PC-9 (cell line): ENCODE measurements at regions not wholly inside any gene's neighbourhood (a gene's known extent, or its start where the extent isn't known, plus 50 kb on each side); places are given as distances from the start of the nearest gene placed in this dataset.

Experiments used
- EZH2 ChIP-seq: fragments of 200-600 bp; sonication (generic); IDR thresholded peaks from 2 replicates; pipeline ENCODE4 v1.8.0; 2017; ENCODE audit warnings: antibody characterized with exemption, low read depth
- TF ChIP-seq, protein P1 (sequence below): fragments of 200-600 bp; sonication (generic); conservative IDR thresholded peaks from 2 replicates; pipeline ENCODE4 v1.6.1; 2017; ENCODE audit warnings: mixed run types, antibody characterized with exemption, mild to moderate bottlenecking, moderate library complexity

DNA sequence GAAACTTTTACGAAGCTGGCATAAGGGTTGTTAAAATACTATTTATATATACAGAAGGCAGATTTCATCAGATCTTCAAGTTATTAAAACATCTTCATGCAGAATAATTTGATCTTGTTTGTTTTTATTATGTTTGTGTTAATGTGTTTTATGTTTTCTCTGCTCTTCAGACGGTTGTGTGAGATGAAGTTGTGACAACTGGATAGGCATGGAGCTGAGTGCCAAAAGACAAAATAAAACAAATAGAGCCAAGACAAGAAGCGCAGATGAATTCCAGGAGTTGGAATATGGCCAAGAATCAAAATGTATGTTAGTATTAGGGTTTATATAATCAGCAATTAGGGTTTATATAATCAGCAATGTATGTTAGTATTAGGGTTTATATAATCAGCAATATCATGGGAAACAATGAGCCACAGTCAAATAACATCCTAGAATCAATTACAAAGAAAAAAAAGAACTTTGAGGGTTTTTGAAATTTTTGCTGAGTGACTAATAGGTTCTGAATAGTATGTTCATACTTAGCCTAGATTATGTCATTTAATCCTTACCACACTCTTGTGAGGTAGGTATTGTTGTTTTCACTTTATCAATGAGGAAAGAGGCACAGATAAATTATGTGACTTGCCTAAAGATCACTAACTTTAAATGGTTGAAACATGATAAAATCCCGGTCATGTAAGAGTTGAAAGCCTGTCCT is 488.0 kb upstream of the STEAP1 start:
- TF ChIP-seq, protein P1, sequence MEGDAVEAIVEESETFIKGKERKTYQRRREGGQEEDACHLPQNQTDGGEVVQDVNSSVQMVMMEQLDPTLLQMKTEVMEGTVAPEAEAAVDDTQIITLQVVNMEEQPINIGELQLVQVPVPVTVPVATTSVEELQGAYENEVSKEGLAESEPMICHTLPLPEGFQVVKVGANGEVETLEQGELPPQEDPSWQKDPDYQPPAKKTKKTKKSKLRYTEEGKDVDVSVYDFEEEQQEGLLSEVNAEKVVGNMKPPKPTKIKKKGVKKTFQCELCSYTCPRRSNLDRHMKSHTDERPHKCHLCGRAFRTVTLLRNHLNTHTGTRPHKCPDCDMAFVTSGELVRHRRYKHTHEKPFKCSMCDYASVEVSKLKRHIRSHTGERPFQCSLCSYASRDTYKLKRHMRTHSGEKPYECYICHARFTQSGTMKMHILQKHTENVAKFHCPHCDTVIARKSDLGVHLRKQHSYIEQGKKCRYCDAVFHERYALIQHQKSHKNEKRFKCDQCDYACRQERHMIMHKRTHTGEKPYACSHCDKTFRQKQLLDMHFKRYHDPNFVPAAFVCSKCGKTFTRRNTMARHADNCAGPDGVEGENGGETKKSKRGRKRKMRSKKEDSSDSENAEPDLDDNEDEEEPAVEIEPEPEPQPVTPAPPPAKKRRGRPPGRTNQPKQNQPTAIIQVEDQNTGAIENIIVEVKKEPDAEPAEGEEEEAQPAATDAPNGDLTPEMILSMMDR: no peak
- no peak for TF ChIP-seq EZH2
